Stomach (tissue), 8 donors: ENCODE measurements at regions not wholly inside any gene's neighbourhood (a gene's known extent, or its start where the extent isn't known, plus 50 kb on each side); places are given as distances from the start of the nearest gene placed in this dataset.

Experiments
- DNase-seq, 2 donors: peaks; one replicate each; pipeline versions ENCODE4 v3.0.0 to v3.0.0-alpha.2; 2013 to 2019
- H3K27ac ChIP-seq, 5 donors: fragments of 200-600 bp in 4 of 5; sonication (generic) in 4 of 5; one replicate each; pipeline ENCODE4 v1.5.1; 2013 to 2019; ENCODE audit warnings: mild to moderate bottlenecking in 1 of 5, moderate library complexity in 1 of 5
- H3K27me3 ChIP-seq, 3 donors: fragments of 200-600 bp; sonication (generic); one replicate each; pipeline ENCODE4 v1.5.1; 2017 to 2019; ENCODE audit warnings: mixed run types in 1 of 3
- H3K36me3 ChIP-seq, 4 donors: fragments of 200-600 bp; sonication (generic); 1 replicate in 3 of 4; 2 replicates in 1 of 4; pipeline ENCODE4 v1.5.1; 2016 to 2019
- H3K4me1 ChIP-seq, 4 donors: fragments of 200-600 bp; sonication (generic); one replicate each; pipeline ENCODE4 v1.5.1; 2016 to 2019
- H3K4me3 ChIP-seq, 4 donors: fragments of 200-600 bp; sonication (generic) in 3 of 4; one replicate each; pipeline ENCODE4 v1.5.1; 2016 to 2019; ENCODE audit warnings: mild to moderate bottlenecking in 1 of 4
- H3K9me3 ChIP-seq, 4 donors: fragments of 200-600 bp; sonication (generic); one replicate each; pipeline ENCODE4 v1.5.1; 2016 to 2019
- EP300 ChIP-seq: sonication (generic); formaldehyde crosslinking; IDR thresholded peaks from one replicate; pipeline ENCODE4 v1.6.1; 2017; ENCODE audit warnings: antibody characterized with exemption
- POLR2A ChIP-seq, 4 donors: fragments of 450-650 bp; IDR thresholded peaks; one replicate each; pipeline ENCODE4 v1.6.1; 2016; ENCODE audit warnings: antibody characterized with exemption in 4 of 4, control low read depth in 2 of 4, mild to moderate bottlenecking in 1 of 4, moderate library complexity in 1 of 4
- POLR2AphosphoS5 ChIP-seq, 3 donors: sonication (generic); formaldehyde crosslinking; IDR thresholded peaks; one replicate each; pipeline ENCODE4 v1.6.1; 2016; ENCODE audit warnings: antibody characterized with exemption in 3 of 3
- WGBS, 5 donors: extraction: QIAGEN DNeasy Blood & Tissue Kit in 3 of 5; methylation state at CpG; one replicate each; pipeline versions ENCODE4 v1.1.5 to v1.1.7; 2013 to 2018; 5-methylcytosine and 5-hydroxymethylcytosine counted together
- intact Hi-C: fragments of 100-400 bp; cut with DNase I; formaldehyde crosslinking; loops from one replicate; pipeline ENCODE4 v1.15.1; 2023; ENCODE audit warnings: low total_unique reads
- TF ChIP-seq, protein P1 (sequence below), 7 experiments: fragments of 450-650 bp in 4 of 7; fragments of 200-600 bp in 3 of 7; sonication (generic) in 3 of 7; IDR thresholded peaks; one replicate each; pipeline ENCODE4 v1.5.1; 2016 to 2019; ENCODE audit warnings: antibody characterized with exemption in 7 of 7, control low read depth in 2 of 7, mild to moderate bottlenecking in 1 of 7
- donor health status: healthy with polysubstance abuse.
- donor health status: Bipolar disorder and iron deficiency.
- donor health status: healthy.

DNA sequence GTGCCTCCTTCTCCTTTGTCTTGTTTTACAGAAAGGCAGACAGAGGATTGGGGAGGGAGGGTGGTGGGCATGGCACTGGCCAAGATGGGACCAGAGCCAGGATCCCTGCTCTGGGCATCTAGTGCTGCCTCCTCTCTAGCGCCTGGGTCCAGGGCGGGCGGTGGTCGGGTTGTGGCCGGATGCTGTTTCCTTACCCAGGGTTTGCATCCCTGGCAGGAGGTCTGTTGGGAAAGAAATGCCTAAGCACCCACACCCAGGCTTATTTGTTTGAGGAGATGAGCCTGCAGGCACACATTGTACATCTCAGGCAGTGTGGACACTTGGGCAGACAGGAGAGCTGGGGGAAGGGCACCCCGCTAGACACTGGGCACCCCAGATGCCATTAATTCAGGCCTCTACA, 102.3 kb upstream of the PCBD1 start:
- Histone ChIP-seq H3K36me3 (no peaks in the 10 kb centered on the region), H3K9me3 (no peaks in the 10 kb centered on the region), H3K4me1 (no peaks in the 10 kb centered on the region), H3K27me3 (peaks cover 0 to 5% (median 0%) of the 10 kb centered on the region in 3 donors), H3K4me3 (no peak overlapping the region), H3K27ac (no peak overlapping the region)
- TF ChIP-seq, protein P1, sequence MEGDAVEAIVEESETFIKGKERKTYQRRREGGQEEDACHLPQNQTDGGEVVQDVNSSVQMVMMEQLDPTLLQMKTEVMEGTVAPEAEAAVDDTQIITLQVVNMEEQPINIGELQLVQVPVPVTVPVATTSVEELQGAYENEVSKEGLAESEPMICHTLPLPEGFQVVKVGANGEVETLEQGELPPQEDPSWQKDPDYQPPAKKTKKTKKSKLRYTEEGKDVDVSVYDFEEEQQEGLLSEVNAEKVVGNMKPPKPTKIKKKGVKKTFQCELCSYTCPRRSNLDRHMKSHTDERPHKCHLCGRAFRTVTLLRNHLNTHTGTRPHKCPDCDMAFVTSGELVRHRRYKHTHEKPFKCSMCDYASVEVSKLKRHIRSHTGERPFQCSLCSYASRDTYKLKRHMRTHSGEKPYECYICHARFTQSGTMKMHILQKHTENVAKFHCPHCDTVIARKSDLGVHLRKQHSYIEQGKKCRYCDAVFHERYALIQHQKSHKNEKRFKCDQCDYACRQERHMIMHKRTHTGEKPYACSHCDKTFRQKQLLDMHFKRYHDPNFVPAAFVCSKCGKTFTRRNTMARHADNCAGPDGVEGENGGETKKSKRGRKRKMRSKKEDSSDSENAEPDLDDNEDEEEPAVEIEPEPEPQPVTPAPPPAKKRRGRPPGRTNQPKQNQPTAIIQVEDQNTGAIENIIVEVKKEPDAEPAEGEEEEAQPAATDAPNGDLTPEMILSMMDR (IDR thresholded peaks at IDR 0.05): no peak
- no peak for TF ChIP-seq POLR2AphosphoS5 (IDR thresholded peaks at IDR 0.05)
- no peak for TF ChIP-seq EP300
- TF ChIP-seq POLR2A (IDR thresholded peaks at IDR 0.05): no peak
- intact Hi-C loops: no loop called here
- DNase-seq: no peak
- 77 to 92% (median 86%) methylated on average over 6 of the region's 6 CpGs for WGBS, 5 donors

DNA sequence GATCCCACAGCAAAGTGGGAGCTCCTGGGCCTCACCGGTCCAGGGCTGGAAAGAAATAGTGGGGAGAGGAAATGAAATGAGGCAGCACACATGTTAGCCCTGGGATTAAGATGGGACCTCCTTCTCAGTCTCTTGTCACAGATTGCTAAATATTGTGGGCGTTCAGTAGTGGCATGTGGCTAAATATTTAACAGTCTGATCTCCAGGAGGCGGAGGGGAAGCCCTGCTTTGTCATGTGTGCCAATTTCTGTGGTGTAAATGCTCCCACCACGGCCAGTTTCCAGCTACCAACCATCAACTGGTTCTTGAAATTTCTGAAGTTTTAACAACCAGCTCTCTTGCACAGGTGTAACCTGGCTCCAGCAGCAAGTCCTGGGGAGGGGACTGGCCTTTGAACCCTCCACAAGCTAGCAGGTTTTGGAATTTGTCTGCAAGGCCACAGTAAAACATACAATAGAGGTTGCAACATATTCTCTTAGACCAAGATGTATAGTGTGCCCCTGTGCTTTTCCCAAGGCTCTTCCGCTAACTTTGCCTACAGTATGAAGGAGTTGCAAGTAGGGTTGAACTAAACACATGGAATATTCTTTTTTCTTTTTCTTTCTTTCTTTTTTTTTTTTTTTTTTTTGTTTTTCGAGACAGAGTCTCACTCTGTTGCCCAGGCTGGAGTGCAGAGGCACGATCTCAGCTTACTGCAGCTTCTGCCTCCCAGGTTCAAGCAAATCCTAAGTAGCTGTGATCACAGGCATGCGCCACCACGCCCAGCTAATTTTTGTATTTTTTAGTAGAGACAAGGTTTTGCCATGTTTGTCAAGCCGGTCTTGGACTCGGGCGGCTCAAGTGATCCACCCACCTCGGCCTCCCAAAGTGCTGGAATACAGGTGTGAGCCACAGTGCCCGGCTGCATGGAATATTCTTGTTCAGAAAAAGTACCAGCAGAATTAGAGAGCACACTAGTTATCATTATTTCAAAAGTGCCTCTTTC, 103.1 kb upstream of the PCBD1 start:
- no peak overlapping the region for H3K4me3 ChIP-seq
- intact Hi-C loops: no loop called here
- DNase-seq: no peak
- 78 to 83% (median 80%) methylated on average over 14 of the region's 14 CpGs for WGBS, 5 donors
- H3K27me3 ChIP-seq: peaks cover 0 to 7% (median 0%) of the 10 kb centered on the region in 3 donors
- no peaks in the 10 kb centered on the region for H3K4me1 ChIP-seq
- H3K27ac ChIP-seq: no peak overlapping the region
- no peaks in the 10 kb centered on the region for H3K9me3 ChIP-seq
- no peaks in the 10 kb centered on the region for H3K36me3 ChIP-seq
- TF ChIP-seq EP300 (no peak), POLR2A (IDR thresholded peaks at IDR 0.05) (no peak), POLR2AphosphoS5 (IDR thresholded peaks at IDR 0.05) (no peak)
- TF ChIP-seq, protein P1 (IDR thresholded peaks at IDR 0.05): no peak

DNA sequence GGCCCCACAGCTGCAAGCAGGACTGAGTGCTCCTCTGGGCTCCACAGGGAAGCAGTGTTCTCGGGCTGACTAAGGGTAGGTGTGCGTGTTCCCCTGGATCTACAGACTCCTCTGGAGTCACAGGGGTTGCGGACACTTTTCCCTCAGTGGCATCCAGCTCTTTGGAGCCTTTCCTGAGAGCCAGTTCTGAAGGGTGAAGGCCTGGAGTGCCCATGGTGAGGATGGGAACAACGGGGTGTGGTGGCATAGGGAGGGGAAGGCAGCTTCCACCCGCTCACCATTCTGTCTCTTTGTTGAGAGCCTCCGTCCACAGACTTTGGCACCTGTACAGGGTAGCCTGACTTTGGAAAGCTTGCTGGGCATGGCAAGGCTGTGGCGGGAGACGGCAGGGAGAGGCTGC, 104.1 kb upstream of the PCBD1 start:
- H3K27ac ChIP-seq: no peak overlapping the region
- 76 to 95% (median 86%) methylated on average over 8 of the region's 8 CpGs for WGBS, 5 donors
- no peak for DNase-seq
- no peak overlapping the region for H3K4me3 ChIP-seq
- no peaks in the 10 kb centered on the region for H3K9me3 ChIP-seq
- TF ChIP-seq POLR2AphosphoS5 (IDR thresholded peaks at IDR 0.05) (no peak), EP300 (no peak), POLR2A (IDR thresholded peaks at IDR 0.05) (no peak)
- TF ChIP-seq, protein P1 (IDR thresholded peaks at IDR 0.05): no peak
- peaks cover 0 to 13% (median 0%) of the 10 kb centered on the region in 3 donors for H3K27me3 ChIP-seq
- intact Hi-C loops: no loop called here
- no peaks in the 10 kb centered on the region for H3K4me1 ChIP-seq
- no peaks in the 10 kb centered on the region for H3K36me3 ChIP-seq

DNA sequence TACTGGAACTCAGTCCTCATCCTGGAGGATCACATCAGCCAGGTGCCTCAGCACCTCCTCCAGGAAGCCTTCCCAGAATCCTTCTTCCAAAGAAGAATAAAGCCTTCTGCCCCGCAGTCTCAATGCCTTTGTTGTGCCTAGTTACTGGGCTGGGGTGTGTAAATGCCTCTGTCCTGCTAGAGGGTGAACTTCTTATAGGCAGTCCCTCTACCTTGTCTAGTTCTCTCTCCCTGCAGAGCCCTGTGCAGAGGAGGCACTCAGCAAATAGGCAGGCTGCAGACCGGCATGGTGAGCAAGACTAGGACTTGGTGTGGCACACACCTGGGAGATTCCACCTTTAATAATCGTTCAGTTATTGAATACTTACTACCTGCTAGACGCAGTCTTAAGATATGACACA, 104.7 kb upstream of the PCBD1 start:
- intact Hi-C loops: no loop called here
- Histone ChIP-seq H3K9me3 (no peaks in the 10 kb centered on the region), H3K36me3 (no peaks in the 10 kb centered on the region), H3K27ac (no peak overlapping the region), H3K4me1 (no peaks in the 10 kb centered on the region), H3K4me3 (no peak overlapping the region), H3K27me3 (peaks cover 0 to 19% (median 0%) of the 10 kb centered on the region in 3 donors)
- DNase-seq: no peak
- TF ChIP-seq POLR2A (IDR thresholded peaks at IDR 0.05) (no peak), POLR2AphosphoS5 (IDR thresholded peaks at IDR 0.05) (no peak), EP300 (no peak)
- TF ChIP-seq, protein P1 (IDR thresholded peaks at IDR 0.05): no peak
- WGBS, 5 donors: 80 to 92% (median 86%) methylated on average over 4 of the region's 4 CpGs
